Pancreas (tissue), 10 donors: ENCODE measurements at regions not wholly inside any gene's neighbourhood (a gene's known extent, or its start where the extent isn't known, plus 50 kb on each side); places are given as distances from the start of the nearest gene placed in this dataset.

Experiments
- ATAC-seq, 4 donors: fragments of 200-7000 bp; cut with Tn5 transposase; one replicate each; pipeline versions ENCODE4 v1.8.0 to v1.9.1; 2020; ENCODE audit warnings: mild to moderate bottlenecking in 4 of 4, moderate library complexity in 4 of 4
- DNase-seq, 6 donors: peaks; one replicate each; pipeline ENCODE4 v3.0.0-alpha.2; 2020
- FAIRE-seq: peaks from 2 replicates; lab custom pipeline; 2012; peaks lifted over from hg19 to GRCh38; lab: Jason Lieb, UNC
- H3K27ac ChIP-seq, 4 donors: fragments of 200-600 bp; sonication (generic); 1 replicate in 3 of 4; 2 replicates in 1 of 4; pipeline versions ENCODE4 v1.5.0 to v1.8.0; 2020
- H3K27me3 ChIP-seq, 4 donors: fragments of 200-600 bp; one replicate each; pipeline ENCODE4 v1.8.0; 2021
- H3K36me3 ChIP-seq, 3 donors: fragments of 200-600 bp; sonication (generic) in 1 of 3; one replicate each; pipeline versions ENCODE4 v1.5.0 to v1.8.0; 2020 to 2021
- H3K4me1 ChIP-seq, 3 donors: fragments of 200-600 bp; one replicate each; pipeline ENCODE4 v1.8.0; 2021
- H3K4me3 ChIP-seq, 4 donors: fragments of 200-600 bp; sonication (generic) in 2 of 4; one replicate each; pipeline versions ENCODE4 v1.5.0 to v1.8.0; 2020 to 2021
- H3K9me3 ChIP-seq, 4 donors: fragments of 200-600 bp; one replicate each; pipeline ENCODE4 v1.8.0; 2021
- CTCF ChIP-seq, 4 donors: fragments of 200-600 bp; sonication (generic) in 3 of 4; IDR thresholded peaks; one replicate each; pipeline versions ENCODE4 v1.5.0 to v1.8.0; 2021; ENCODE audit warnings: antibody characterized with exemption in 4 of 4
- WGBS, 2 donors: extraction: QIAGEN DNeasy Blood & Tissue Kit; methylation state at CpG; one replicate each; pipeline ENCODE4 v1.1.7; 2013; 5-methylcytosine and 5-hydroxymethylcytosine counted together
- intact Hi-C, 3 donors: fragments of 100-400 bp; cut with DNase I; formaldehyde crosslinking; loops; one replicate each; pipeline versions ENCODE4 v1.11.1 to v1.14.2; 2022
- donor health status: healthy with polysubstance abuse.
- donor health status: DM: no; HTN: no; CAD: no; lungs with moderate emphysema.
- donor health status: DM: no; HTN: no; CAD: no.
- donor health status: control.
- donor health status: control.
- donor health status: Bipolar disorder and iron deficiency.
- donor health status: DM: yes; HTN: yes; CAD: no.
- donor health status: DM: no; HTN: no; CAD: no.
- donor health status: DM: no; HTN: no; CAD: no.
- donor health status: DM: yes; HTN: yes; CAD: no.

GRCh38 chr9:88808019-88808656, 183.1 kb upstream of the S1PR3 start:
- Histone ChIP-seq H3K27ac (no peak overlapping the region), H3K4me3 (no peak overlapping the region), H3K4me1 (no peaks in the 10 kb centered on the region), H3K9me3 (no peaks in the 10 kb centered on the region), H3K36me3 (no peaks in the 10 kb centered on the region), H3K27me3 (no peaks in the 10 kb centered on the region)
- no peak for FAIRE-seq
- 94 to 98% methylated on average over 4 of the region's 4 CpGs for WGBS, 2 donors
- ATAC-seq = no peak
- no peak for TF ChIP-seq CTCF (IDR thresholded peaks at IDR 0.05)
- intact Hi-C loops = no loop called here
- DNase-seq = no peak

- 86 to 94% methylated on average over 4 of the region's 5 CpGs for WGBS, 2 donors
These were observed 182.4 kb upstream of the S1PR3 start for GRCh38 chr9:88808761-88809354.

GRCh38 chr9:88809355-88810161, 181.7 kb upstream of the S1PR3 start:
- ATAC-seq (no peak), DNase-seq (no peak), FAIRE-seq (no peak)
- Histone ChIP-seq H3K9me3 (no peaks in the 10 kb centered on the region), H3K36me3 (no peaks in the 10 kb centered on the region), H3K4me3 (no peak overlapping the region), H3K27ac (no peak overlapping the region), H3K27me3 (no peaks in the 10 kb centered on the region), H3K4me1 (no peaks in the 10 kb centered on the region)
- WGBS, 2 donors = 57 to 64% methylated on average over 9 of the region's 9 CpGs
- intact Hi-C loops = loop anchor here in 1 of 3 donors (10.0 kb wide), 1 partner anchor 55 kb away; no protein-coding TSS in a partner anchor
- no peak for TF ChIP-seq CTCF (IDR thresholded peaks at IDR 0.05)

More at GRCh38 chr9:88808761-88809354, 182.4 kb upstream of the S1PR3 start:
- FAIRE-seq (no peak), ATAC-seq (no peak), DNase-seq (no peak)
- Histone ChIP-seq H3K4me1 (no peaks in the 10 kb centered on the region), H3K4me3 (no peak overlapping the region), H3K27me3 (no peaks in the 10 kb centered on the region), H3K27ac (no peak overlapping the region), H3K9me3 (no peaks in the 10 kb centered on the region), H3K36me3 (no peaks in the 10 kb centered on the region)
- intact Hi-C loops = no loop called here
- no peak for TF ChIP-seq CTCF (IDR thresholded peaks at IDR 0.05)

GRCh38 chr9:88810826-88811225, 180.4 kb upstream of the S1PR3 start:
- TF ChIP-seq CTCF (IDR thresholded peaks at IDR 0.05) = no peak
- 74 to 79% methylated on average over 2 of the region's 2 CpGs for WGBS, 2 donors
- no peak overlapping the region for H3K4me3 ChIP-seq
- no peak for FAIRE-seq
- ATAC-seq = no peak
- no peak overlapping the region for H3K27ac ChIP-seq
- H3K9me3 ChIP-seq = no peaks in the 10 kb centered on the region
- H3K4me1 ChIP-seq = no peaks in the 10 kb centered on the region
- no peaks in the 10 kb centered on the region for H3K36me3 ChIP-seq
- DNase-seq = no peak
- no peaks in the 10 kb centered on the region for H3K27me3 ChIP-seq
- intact Hi-C loops = loop anchor here in 1 of 3 donors (10.0 kb wide), 1 partner anchor 56 kb away; no protein-coding TSS in a partner anchor
